Smooth muscle cell (in vitro differentiated cells): ENCODE measurements at regions not wholly inside any gene's neighbourhood (a gene's known extent, or its start where the extent isn't known, plus 50 kb on each side); places are given as distances from the start of the nearest gene placed in this dataset.

Experiments used
- DNase-seq: peaks from one replicate; lab custom pipeline; 2025; ENCODE audit not compliant: unreplicated experiment; lab: John Stamatoyannopoulos, UW
- H2AFZ ChIP-seq: fragments of 200-600 bp; sonication (generic); 2 replicates; pipeline ENCODE4 v1.6.0; 2016; ENCODE audit warnings: antibody characterized with exemption, low read depth, mild to moderate bottlenecking
- H3F3A ChIP-seq: fragments of 200-600 bp; sonication (generic); 2 replicates; pipeline ENCODE4 v1.6.0; 2017; ENCODE audit warnings: antibody characterized with exemption, low read depth
- H3K27ac ChIP-seq: fragments of 200-600 bp; sonication (generic); 2 replicates; pipeline ENCODE4 v1.5.1; 2016; ENCODE audit warnings: low read depth, mild to moderate bottlenecking
- H3K27me3 ChIP-seq: fragments of 200-600 bp; sonication (generic); 2 replicates; pipeline ENCODE4 v1.6.1; 2016; ENCODE audit warnings: low read depth, mild to moderate bottlenecking
- H3K36me3 ChIP-seq: fragments of 200-600 bp; sonication (generic); 2 replicates; pipeline ENCODE4 v1.5.1; 2016; ENCODE audit warnings: low read depth
- H3K4me1 ChIP-seq: fragments of 200-600 bp; sonication (generic); 2 replicates; pipeline ENCODE4 v1.5.1; 2016; ENCODE audit warnings: low read depth
- H3K4me2 ChIP-seq: fragments of 200-600 bp; sonication (generic); 2 replicates; pipeline ENCODE4 v1.6.0; 2016; ENCODE audit warnings: mild to moderate bottlenecking
- H3K4me3 ChIP-seq: fragments of 200-600 bp; sonication (generic); 2 replicates; pipeline ENCODE4 v1.5.1; 2016; ENCODE audit warnings: mild to moderate bottlenecking
- H3K79me2 ChIP-seq: fragments of 200-600 bp; sonication (generic); 2 replicates; pipeline ENCODE4 v1.6.0; 2016; ENCODE audit warnings: low read depth, mild to moderate bottlenecking
- H3K9ac ChIP-seq: fragments of 200-600 bp; sonication (generic); 2 replicates; pipeline ENCODE4 v1.6.0; 2016; ENCODE audit warnings: low read depth
- H3K9me3 ChIP-seq: fragments of 200-600 bp; sonication (generic); replicated peaks from 2 replicates; pipeline ENCODE4 v1.5.1; 2016; ENCODE audit warnings: low read depth
- H4K20me1 ChIP-seq: fragments of 200-600 bp; sonication (generic); 2 replicates; pipeline ENCODE4 v1.6.0; 2016; ENCODE audit warnings: low read depth
- CTCF ChIP-seq: fragments of 200-600 bp; sonication (generic); IDR thresholded peaks from 2 replicates; pipeline ENCODE4 v1.5.1; 2017; ENCODE audit warnings: borderline replicate concordance, mild to moderate bottlenecking, antibody characterized with exemption; ENCODE audit not compliant: insufficient read depth, poor library complexity, severe bottlenecking
- WGBS: methylation state at CpG from one replicate; pipeline ENCODE4 v1.1.7; 2016; ENCODE audit warnings: low lambda C conversion rate; 5-methylcytosine and 5-hydroxymethylcytosine counted together

DNA sequence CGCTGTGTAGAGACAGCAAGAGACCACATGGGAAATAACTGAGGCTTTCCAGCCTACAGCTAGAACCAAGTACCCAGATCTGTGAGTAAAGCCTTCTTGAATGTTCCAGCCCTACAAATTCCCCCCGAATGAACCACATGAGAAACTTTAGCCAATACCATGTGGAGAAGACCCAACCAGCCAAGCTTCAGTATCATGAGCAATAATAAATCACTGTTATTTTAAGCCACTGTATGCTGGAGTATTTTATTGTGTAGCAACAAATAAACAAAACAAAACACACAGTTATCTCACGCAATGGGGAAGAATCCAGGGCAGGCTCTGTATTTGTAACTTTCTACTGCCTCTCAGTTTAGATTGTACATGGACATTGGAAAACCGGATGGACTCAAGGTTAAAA is 426.2 kb downstream of the CDH11 start:
- 79% methylated on average over 4 of the region's 4 CpGs for WGBS

DNA sequence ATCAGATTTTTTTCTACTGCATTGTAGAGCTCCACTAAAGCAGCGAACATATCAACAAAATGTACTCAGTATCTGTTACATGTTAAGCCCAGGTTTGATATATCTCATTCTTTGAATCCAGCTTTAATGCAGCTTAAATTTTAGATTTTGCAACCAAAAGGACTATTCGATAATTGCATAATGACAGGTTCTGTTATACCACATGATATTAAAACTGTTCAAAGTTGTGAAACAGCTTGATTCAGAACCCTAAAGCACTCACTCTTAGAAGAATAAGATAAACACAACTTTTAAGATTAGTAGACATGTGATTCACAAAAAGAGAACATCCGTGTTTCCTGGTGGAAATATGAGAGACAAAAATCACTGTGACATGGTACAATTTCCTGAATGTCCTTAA is 427.9 kb downstream of the CDH11 start:
- Histone ChIP-seq H3K36me3 (no peaks in the 10 kb centered on the region), H3K4me3 (no peak overlapping the region), H2AFZ (peak overlapping the region; percentile 40), H3K4me2 (peak overlapping the region; percentile 17), H3K4me1 (no peaks in the 10 kb centered on the region), H3K27me3 (no peaks in the 10 kb centered on the region), H3K27ac (peak overlapping the region; percentile 36), H3K9me3 (no peaks in the 10 kb centered on the region), H3F3A (no peaks in the 10 kb centered on the region), H4K20me1 (no peaks in the 10 kb centered on the region), H3K9ac (no peak overlapping the region), H3K79me2 (no peaks in the 10 kb centered on the region)
- DNase-seq = no peak
- TF ChIP-seq CTCF = no peak
- 73% methylated on average over 3 of the region's 3 CpGs for WGBS

More for the DNA sequence above, 426.2 kb downstream of the CDH11 start:
- no peak overlapping the region for H3K4me2 ChIP-seq
- H3K27ac ChIP-seq = peak overlapping the region; percentile 53
- no peak overlapping the region for H3K9ac ChIP-seq
- peak overlapping the region; percentile 44 for H2AFZ ChIP-seq
- H3K4me1 ChIP-seq = no peaks in the 10 kb centered on the region
- no peaks in the 10 kb centered on the region for H3F3A ChIP-seq
- H3K4me3 ChIP-seq = no peak overlapping the region
- H3K27me3 ChIP-seq = no peaks in the 10 kb centered on the region
- no peaks in the 10 kb centered on the region for H3K9me3 ChIP-seq
- no peak for TF ChIP-seq CTCF
- H4K20me1 ChIP-seq = no peaks in the 10 kb centered on the region
- DNase-seq = no peak
- H3K36me3 ChIP-seq = no peaks in the 10 kb centered on the region
- no peaks in the 10 kb centered on the region for H3K79me2 ChIP-seq

GRCh38 chr16:64687786-64688185 is 434.1 kb downstream of the CDH11 start:
- no peaks in the 10 kb centered on the region for H3K79me2 ChIP-seq
- no peak for DNase-seq
- H2AFZ ChIP-seq = peak overlapping the region; percentile 1
- no peaks in the 10 kb centered on the region for H4K20me1 ChIP-seq
- no peaks in the 10 kb centered on the region for H3K36me3 ChIP-seq
- H3K27ac ChIP-seq = peak overlapping the region; percentile 86
- no peak for TF ChIP-seq CTCF
- H3F3A ChIP-seq = no peaks in the 10 kb centered on the region
- peak overlapping the region; percentile 34 for H3K4me2 ChIP-seq
- H3K4me3 ChIP-seq = no peak overlapping the region
- no peaks in the 10 kb centered on the region for H3K9me3 ChIP-seq
- WGBS = 45% methylated on average over 4 of the region's 4 CpGs
- no peaks in the 10 kb centered on the region for H3K27me3 ChIP-seq
- H3K4me1 ChIP-seq = no peaks in the 10 kb centered on the region
- H3K9ac ChIP-seq = peak overlapping the region; percentile 14

- H3K79me2 ChIP-seq = no peaks in the 10 kb centered on the region
- TF ChIP-seq CTCF = no peak
- peak overlapping the region; percentile 86 for H3K27ac ChIP-seq
- H3K27me3 ChIP-seq = no peaks in the 10 kb centered on the region
- no peaks in the 10 kb centered on the region for H3K9me3 ChIP-seq
- H3K36me3 ChIP-seq = no peaks in the 10 kb centered on the region
- peak overlapping the region; percentile 34 for H3K4me2 ChIP-seq
- no peak overlapping the region for H3K4me3 ChIP-seq
- H2AFZ ChIP-seq = peak overlapping the region; percentile 1
- no peaks in the 10 kb centered on the region for H4K20me1 ChIP-seq
- no peak for DNase-seq
- H3F3A ChIP-seq = no peaks in the 10 kb centered on the region
- H3K4me1 ChIP-seq = no peaks in the 10 kb centered on the region
- H3K9ac ChIP-seq = peak overlapping the region; percentile 14
- 27% methylated on average over 2 of the region's 2 CpGs for WGBS
Observed at GRCh38 chr16:64687123-64687522, 434.7 kb downstream of the CDH11 start.
